ENCODE measurements at regions not wholly inside any gene's neighbourhood (a gene's known extent, or its start where the extent isn't known, plus 50 kb on each side); places are given as distances from the start of the nearest gene placed in this dataset.

DNA sequence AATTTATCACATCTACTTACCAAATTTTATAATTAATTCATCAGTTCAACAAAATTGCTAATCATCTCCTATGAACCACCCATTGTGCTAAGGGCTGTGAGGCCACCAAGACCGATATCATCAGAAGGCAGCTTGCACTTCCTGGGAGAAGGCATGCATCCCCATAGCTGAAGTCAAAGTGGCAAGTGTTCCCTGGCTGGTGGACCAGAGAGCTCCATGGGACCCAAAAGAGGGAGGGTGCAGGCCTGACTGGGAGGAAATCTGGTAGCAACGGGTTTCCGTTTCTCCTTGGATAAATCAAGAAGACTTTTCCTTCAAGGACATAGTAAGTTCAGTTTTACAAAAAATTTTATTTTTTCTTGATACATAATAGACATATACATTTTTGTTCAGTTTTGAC, 325.2 kb downstream of the FGF9 start:
- Mint-ChIP-seq H3K36me3 (no peaks in the 10 kb centered on the region), H3K27ac (no peak overlapping the region), H3K27me3 (ENCODE audit: low read depth) (no peaks in the 10 kb centered on the region), H3K4me3 (no peak overlapping the region), H3K4me1 (peaks cover 12% of the 10 kb centered on the region), H3K9me3 (peaks cover 4% of the 10 kb centered on the region)
- no peak for DNase-seq (ENCODE audit: low spot score in 2 of 2, unreplicated experiment in 2 of 2)
- TF ChIP-seq, protein P1, sequence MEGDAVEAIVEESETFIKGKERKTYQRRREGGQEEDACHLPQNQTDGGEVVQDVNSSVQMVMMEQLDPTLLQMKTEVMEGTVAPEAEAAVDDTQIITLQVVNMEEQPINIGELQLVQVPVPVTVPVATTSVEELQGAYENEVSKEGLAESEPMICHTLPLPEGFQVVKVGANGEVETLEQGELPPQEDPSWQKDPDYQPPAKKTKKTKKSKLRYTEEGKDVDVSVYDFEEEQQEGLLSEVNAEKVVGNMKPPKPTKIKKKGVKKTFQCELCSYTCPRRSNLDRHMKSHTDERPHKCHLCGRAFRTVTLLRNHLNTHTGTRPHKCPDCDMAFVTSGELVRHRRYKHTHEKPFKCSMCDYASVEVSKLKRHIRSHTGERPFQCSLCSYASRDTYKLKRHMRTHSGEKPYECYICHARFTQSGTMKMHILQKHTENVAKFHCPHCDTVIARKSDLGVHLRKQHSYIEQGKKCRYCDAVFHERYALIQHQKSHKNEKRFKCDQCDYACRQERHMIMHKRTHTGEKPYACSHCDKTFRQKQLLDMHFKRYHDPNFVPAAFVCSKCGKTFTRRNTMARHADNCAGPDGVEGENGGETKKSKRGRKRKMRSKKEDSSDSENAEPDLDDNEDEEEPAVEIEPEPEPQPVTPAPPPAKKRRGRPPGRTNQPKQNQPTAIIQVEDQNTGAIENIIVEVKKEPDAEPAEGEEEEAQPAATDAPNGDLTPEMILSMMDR (IDR thresholded peaks at IDR 0.05; ENCODE audit: unreplicated experiment), result no peak

DNA sequence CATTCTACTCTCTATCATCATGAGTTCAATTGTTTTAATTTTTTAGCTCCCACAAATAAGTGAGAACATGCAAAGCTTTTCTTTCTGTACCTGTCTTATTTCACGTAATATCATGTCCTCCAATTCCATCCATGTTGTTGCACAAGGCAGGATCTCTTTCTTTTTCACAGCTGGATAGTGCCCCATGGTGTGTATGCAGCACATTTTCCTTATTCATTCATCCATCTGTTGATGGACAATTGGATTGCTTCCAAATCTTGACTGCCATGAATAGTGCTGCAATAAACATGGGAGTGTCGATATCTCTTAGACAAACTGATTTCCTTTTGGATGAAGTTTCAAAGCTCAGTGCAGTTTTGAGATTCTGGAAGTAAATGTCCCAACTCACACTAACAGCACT, 326.9 kb downstream of the FGF9 start:
- Mint-ChIP-seq H3K9me3 (peaks cover 4% of the 10 kb centered on the region), H3K27ac (no peak overlapping the region), H3K4me1 (peaks cover 12% of the 10 kb centered on the region), H3K27me3 (ENCODE audit: low read depth) (no peaks in the 10 kb centered on the region), H3K36me3 (no peaks in the 10 kb centered on the region), H3K4me3 (no peak overlapping the region)
- no peak for DNase-seq (ENCODE audit: low spot score in 2 of 2, unreplicated experiment in 2 of 2)
- TF ChIP-seq, protein P1 (IDR thresholded peaks at IDR 0.05; ENCODE audit: unreplicated experiment), result no peak

DNA sequence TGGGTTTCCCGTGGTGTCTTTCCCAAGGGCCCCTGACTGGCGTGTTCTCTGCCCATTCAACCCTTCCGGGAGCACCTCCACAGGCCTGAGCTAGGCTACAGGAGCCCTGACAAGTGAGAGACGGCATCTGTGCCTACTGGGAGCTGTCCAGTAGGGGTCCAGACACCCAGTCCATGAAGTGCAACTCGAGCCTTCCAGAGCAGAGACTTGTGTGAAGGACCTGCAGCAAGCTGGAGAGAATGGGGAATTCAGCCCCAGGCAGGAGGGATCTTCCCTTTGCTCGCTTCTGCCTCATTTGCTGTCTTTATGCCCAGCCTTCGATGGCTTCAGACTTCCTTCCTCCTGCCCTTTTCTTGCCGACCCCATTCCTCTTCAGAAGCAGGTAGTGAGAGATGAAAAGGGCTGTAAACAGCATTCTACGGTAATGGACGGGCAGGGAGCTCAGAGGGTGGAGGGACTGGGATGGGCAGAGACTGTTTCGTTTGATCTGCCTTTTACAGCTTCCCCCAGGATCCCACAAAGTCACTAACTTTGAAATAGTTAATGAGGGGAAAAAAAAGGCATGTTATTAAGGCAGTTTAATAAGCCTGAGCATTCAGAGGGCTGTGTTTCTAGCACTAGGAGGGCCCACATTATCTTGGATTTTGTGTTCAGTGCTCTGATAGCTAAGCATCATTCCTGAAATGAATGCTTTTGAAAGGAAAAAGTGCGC, 327.6 kb downstream of the FGF9 start:
- Mint-ChIP-seq H3K27me3 (ENCODE audit: low read depth) (no peaks in the 10 kb centered on the region), H3K4me3 (no peak overlapping the region), H3K27ac (no peak overlapping the region), H3K4me1 (peaks cover 12% of the 10 kb centered on the region), H3K36me3 (no peaks in the 10 kb centered on the region), H3K9me3 (peaks cover 4% of the 10 kb centered on the region)
- no peak for DNase-seq (ENCODE audit: low spot score in 2 of 2, unreplicated experiment in 2 of 2)
- TF ChIP-seq, protein P1 (IDR thresholded peaks at IDR 0.05; ENCODE audit: unreplicated experiment), result no peak

DNA sequence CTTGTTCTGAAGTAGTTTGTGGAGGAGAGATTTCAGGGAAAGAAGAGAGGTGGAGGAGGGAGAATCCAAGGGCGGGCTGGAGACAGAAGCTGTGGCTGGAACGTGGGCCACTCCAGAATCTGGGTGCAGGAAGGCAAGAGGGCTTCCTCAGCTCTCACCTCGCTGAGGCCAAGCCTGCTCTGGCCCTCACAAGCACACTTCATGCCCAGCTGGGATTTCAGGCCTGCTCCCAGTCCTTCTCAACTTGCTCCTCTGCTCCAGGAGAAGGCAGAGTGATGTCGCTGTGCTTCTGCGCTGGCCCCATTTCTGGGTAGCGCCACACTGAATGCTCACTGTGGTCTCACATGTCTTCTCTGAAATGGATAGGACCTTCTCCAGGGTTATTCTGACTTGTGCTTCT, 328.8 kb downstream of the FGF9 start:
- TF ChIP-seq, protein P1 (IDR thresholded peaks at IDR 0.05; ENCODE audit: unreplicated experiment), result no peak
- H3K27me3 Mint-ChIP-seq (ENCODE audit: low read depth), result no peaks in the 10 kb centered on the region
- peaks cover 4% of the 10 kb centered on the region for H3K9me3 Mint-ChIP-seq
- H3K4me3 Mint-ChIP-seq, result no peak overlapping the region
- no peaks in the 10 kb centered on the region for H3K36me3 Mint-ChIP-seq
- DNase-seq (ENCODE audit: low spot score in 2 of 2, unreplicated experiment in 2 of 2), result no peak
- H3K4me1 Mint-ChIP-seq, result peaks cover 12% of the 10 kb centered on the region
- H3K27ac Mint-ChIP-seq, result no peak overlapping the region

DNA sequence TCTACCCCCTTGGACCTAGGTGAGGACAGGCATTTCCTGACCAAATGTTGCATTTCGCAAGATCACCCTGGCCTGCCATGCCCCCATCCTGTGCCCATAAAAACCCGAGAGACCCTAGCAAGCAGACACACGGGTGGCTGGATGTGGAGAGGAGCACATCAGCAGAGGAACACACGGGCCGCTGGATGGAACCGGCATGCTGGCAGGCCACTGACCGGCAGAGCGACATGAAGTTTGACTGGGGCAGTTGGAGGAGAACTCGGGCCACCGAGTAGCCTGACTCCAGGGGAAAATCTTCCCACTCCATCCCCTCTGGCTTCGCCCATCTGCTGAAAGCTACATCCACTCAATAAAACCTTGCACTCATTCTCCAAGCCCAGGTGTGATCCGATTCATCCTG, 329.3 kb downstream of the FGF9 start:
- Mint-ChIP-seq H3K9me3 (peaks cover 4% of the 10 kb centered on the region), H3K36me3 (no peaks in the 10 kb centered on the region), H3K4me1 (peaks cover 12% of the 10 kb centered on the region), H3K27me3 (ENCODE audit: low read depth) (no peaks in the 10 kb centered on the region), H3K4me3 (no peak overlapping the region), H3K27ac (no peak overlapping the region)
- no peak for DNase-seq (ENCODE audit: low spot score in 2 of 2, unreplicated experiment in 2 of 2)
- TF ChIP-seq, protein P1 (IDR thresholded peaks at IDR 0.05; ENCODE audit: unreplicated experiment), result no peak

Measured in mesothelial cell of epicardium (in vitro differentiated cells).